ENCODE measurements at regions not wholly inside any gene's neighbourhood (a gene's known extent, or its start where the extent isn't known, plus 50 kb on each side); places are given as distances from the start of the nearest gene placed in this dataset.

DNA sequence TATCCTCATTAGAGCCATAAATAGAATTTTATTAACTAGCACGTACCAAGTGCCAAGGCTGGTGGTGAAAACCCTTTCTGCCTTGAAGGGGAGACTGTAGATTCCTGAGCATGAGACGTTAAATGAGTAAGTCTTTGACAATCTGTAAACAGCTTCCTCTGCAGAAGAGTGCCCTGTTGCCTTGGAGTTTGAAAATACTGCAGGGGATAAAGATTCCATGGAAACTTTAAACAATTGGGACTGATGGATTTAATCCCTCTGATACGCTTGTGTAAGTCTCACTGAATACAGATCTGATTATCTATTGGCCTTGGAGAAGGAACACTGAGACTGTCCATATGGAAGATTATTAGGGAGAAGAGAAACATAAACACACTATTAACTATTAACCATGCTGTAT is 1053.4 kb upstream of the RBFOX1 start:
- DNase-seq (ENCODE audit: low read depth, low spot score): no peak
- Histone ChIP-seq H3K9ac (ENCODE audit: insufficient read length, low read depth) (no peak overlapping the region), H3K4me1 (ENCODE audit: insufficient read depth, insufficient read length) (no peaks in the 10 kb centered on the region), H3K27me3 (ENCODE audit: insufficient read depth, insufficient read length) (no peaks in the 10 kb centered on the region), H3K36me3 (ENCODE audit: insufficient read depth, insufficient read length, low read length) (no peaks in the 10 kb centered on the region), H3K4me3 (ENCODE audit: insufficient read length, low read depth) (no peak overlapping the region), H3K9me3 (ENCODE audit: insufficient read depth, low read length) (no peaks in the 10 kb centered on the region)
- TF ChIP-seq YY1 (IDR thresholded peaks at IDR 0.05; ENCODE audit: insufficient read depth, insufficient read length): no peak
- no peak for TF ChIP-seq ZNF274 (IDR thresholded peaks at IDR 0.05; ENCODE audit: low read depth, low read length)
- TF ChIP-seq SUZ12 (IDR thresholded peaks at IDR 0.05; ENCODE audit: extremely low read depth, insufficient read depth, insufficient read length): no peak

DNA sequence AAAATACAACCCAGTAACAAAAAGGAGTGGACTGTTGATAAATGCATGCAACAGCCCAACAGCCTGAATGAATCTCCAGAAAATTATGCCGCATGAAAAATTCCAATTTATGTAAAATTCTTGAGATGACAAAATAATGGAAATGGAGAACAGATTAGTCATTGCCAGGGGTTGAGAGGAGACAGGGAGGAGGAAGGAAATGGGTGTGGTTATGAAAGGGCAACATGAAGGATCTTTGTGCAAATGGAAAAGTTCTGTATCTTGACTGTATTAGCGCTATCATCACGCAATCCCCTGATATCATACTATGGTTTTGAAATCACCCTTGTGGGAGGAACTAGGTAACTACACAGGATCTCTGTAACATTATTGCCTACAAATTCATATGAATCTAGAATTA is 1058.3 kb upstream of the RBFOX1 start:
- Histone ChIP-seq H3K4me1 (ENCODE audit: insufficient read depth, insufficient read length) (no peaks in the 10 kb centered on the region), H3K36me3 (ENCODE audit: insufficient read depth, insufficient read length, low read length) (no peaks in the 10 kb centered on the region), H3K9me3 (ENCODE audit: insufficient read depth, low read length) (no peaks in the 10 kb centered on the region), H3K27me3 (ENCODE audit: insufficient read depth, insufficient read length) (no peaks in the 10 kb centered on the region), H3K4me3 (ENCODE audit: insufficient read length, low read depth) (no peak overlapping the region), H3K9ac (ENCODE audit: insufficient read length, low read depth) (no peak overlapping the region)
- TF ChIP-seq ZNF274 (IDR thresholded peaks at IDR 0.05; ENCODE audit: low read depth, low read length): no peak
- TF ChIP-seq SUZ12 (IDR thresholded peaks at IDR 0.05; ENCODE audit: extremely low read depth, insufficient read depth, insufficient read length): no peak
- no peak for TF ChIP-seq YY1 (IDR thresholded peaks at IDR 0.05; ENCODE audit: insufficient read depth, insufficient read length)
- no peak for DNase-seq (ENCODE audit: low read depth, low spot score)

DNA sequence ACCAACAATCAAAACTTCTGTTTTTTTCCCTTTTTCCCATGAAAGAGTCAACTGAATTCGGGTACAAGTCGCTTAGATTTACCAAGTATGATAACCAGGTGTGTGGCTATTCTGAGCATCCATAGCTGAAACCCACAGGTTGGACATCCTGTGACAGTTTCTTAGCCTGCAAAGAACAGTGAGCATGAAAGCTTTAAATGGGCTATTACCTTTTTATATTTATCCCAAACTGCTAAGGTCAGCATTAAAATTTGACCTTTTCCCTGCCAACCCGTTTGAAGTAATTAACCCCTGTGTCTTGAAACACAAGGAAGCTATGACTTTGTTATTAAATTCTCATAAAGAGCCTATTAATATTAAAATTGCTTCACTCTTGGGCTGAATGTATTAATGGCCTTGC is 1065.0 kb upstream of the RBFOX1 start:
- Histone ChIP-seq H3K9ac (ENCODE audit: insufficient read length, low read depth) (no peak overlapping the region), H3K4me1 (ENCODE audit: insufficient read depth, insufficient read length) (no peaks in the 10 kb centered on the region), H3K4me3 (ENCODE audit: insufficient read length, low read depth) (no peak overlapping the region), H3K9me3 (ENCODE audit: insufficient read depth, low read length) (no peaks in the 10 kb centered on the region), H3K36me3 (ENCODE audit: insufficient read depth, insufficient read length, low read length) (no peaks in the 10 kb centered on the region), H3K27me3 (ENCODE audit: insufficient read depth, insufficient read length) (no peaks in the 10 kb centered on the region)
- TF ChIP-seq YY1 (IDR thresholded peaks at IDR 0.05; ENCODE audit: insufficient read depth, insufficient read length): no peak
- TF ChIP-seq SUZ12 (IDR thresholded peaks at IDR 0.05; ENCODE audit: extremely low read depth, insufficient read depth, insufficient read length): no peak
- no peak for TF ChIP-seq ZNF274 (IDR thresholded peaks at IDR 0.05; ENCODE audit: low read depth, low read length)
- DNase-seq (ENCODE audit: low read depth, low spot score): no peak

DNA sequence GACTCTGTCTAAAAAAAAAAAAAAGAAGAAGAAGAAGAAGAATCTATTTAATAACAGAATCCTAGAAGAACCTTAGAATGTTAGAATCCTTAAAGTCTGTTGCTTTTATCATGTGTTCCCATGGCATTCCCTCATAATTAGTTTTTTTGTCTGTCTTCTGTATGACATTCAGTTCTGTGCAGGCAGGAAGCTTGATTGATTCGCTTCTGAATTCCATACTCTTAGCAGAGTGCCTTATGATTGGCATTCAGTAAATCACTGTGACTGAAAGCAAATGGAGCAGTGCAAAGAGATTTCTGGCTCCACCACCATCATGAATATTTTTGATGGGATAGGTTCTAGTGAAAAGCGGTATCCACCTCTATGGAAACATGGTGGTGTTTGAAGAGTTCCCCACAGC is 1065.9 kb upstream of the RBFOX1 start:
- Histone ChIP-seq H3K27me3 (ENCODE audit: insufficient read depth, insufficient read length) (no peaks in the 10 kb centered on the region), H3K4me1 (ENCODE audit: insufficient read depth, insufficient read length) (no peaks in the 10 kb centered on the region), H3K9me3 (ENCODE audit: insufficient read depth, low read length) (no peaks in the 10 kb centered on the region), H3K9ac (ENCODE audit: insufficient read length, low read depth) (no peak overlapping the region), H3K36me3 (ENCODE audit: insufficient read depth, insufficient read length, low read length) (no peaks in the 10 kb centered on the region), H3K4me3 (ENCODE audit: insufficient read length, low read depth) (no peak overlapping the region)
- TF ChIP-seq SUZ12 (IDR thresholded peaks at IDR 0.05; ENCODE audit: extremely low read depth, insufficient read depth, insufficient read length): no peak
- no peak for TF ChIP-seq ZNF274 (IDR thresholded peaks at IDR 0.05; ENCODE audit: low read depth, low read length)
- no peak for TF ChIP-seq YY1 (IDR thresholded peaks at IDR 0.05; ENCODE audit: insufficient read depth, insufficient read length)
- DNase-seq (ENCODE audit: low read depth, low spot score): no peak

DNA sequence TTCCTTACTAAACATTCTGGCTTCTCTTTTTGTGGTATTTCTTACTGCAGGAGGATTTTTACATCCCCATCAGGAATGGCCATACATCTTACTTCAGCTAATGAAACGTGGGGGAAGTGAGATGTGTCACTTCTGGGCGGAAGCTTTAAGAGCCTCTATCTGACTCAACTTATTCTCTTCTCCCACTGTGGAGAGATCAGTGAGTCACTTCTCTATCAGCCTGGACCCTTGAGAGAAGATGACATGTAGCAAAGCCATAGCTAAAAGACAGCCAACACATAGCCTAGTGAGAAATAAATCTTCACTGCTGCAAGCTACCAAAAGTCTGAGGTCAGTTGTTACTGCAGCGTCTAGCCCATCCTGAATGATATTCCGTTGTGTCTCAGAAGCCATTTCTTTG is 1066.7 kb upstream of the RBFOX1 start:
- no peaks in the 10 kb centered on the region for H3K36me3 ChIP-seq (ENCODE audit: insufficient read depth, insufficient read length, low read length)
- no peak overlapping the region for H3K4me3 ChIP-seq (ENCODE audit: insufficient read length, low read depth)
- TF ChIP-seq SUZ12 (IDR thresholded peaks at IDR 0.05; ENCODE audit: extremely low read depth, insufficient read depth, insufficient read length): no peak
- TF ChIP-seq YY1 (IDR thresholded peaks at IDR 0.05; ENCODE audit: insufficient read depth, insufficient read length): no peak
- TF ChIP-seq ZNF274 (IDR thresholded peaks at IDR 0.05; ENCODE audit: low read depth, low read length): no peak
- H3K27me3 ChIP-seq (ENCODE audit: insufficient read depth, insufficient read length): no peaks in the 10 kb centered on the region
- H3K4me1 ChIP-seq (ENCODE audit: insufficient read depth, insufficient read length): no peaks in the 10 kb centered on the region
- no peaks in the 10 kb centered on the region for H3K9me3 ChIP-seq (ENCODE audit: insufficient read depth, low read length)
- DNase-seq (ENCODE audit: low read depth, low spot score): no peak
- no peak overlapping the region for H3K9ac ChIP-seq (ENCODE audit: insufficient read length, low read depth)

DNA sequence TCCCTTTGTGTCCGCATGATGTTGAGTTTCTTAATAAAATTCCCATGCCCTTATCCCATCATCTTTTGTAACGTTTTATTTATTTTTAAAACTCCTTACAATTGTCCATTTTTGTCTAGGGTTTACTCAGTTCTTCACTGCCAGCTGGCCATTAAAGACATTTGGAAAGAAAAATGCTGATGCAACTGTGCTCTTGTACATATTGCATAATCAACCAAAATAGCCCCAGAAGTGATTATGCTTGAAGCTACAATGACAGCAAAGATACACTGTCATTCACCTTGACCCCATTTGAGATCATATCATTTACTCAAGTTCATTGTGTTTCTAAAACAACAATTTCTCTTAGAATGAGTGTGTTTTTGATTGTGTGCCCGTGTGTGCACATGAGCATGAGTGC is 1074.6 kb upstream of the RBFOX1 start:
- Histone ChIP-seq H3K36me3 (ENCODE audit: insufficient read depth, insufficient read length, low read length) (no peaks in the 10 kb centered on the region), H3K9ac (ENCODE audit: insufficient read length, low read depth) (no peak overlapping the region), H3K27me3 (ENCODE audit: insufficient read depth, insufficient read length) (no peaks in the 10 kb centered on the region), H3K4me1 (ENCODE audit: insufficient read depth, insufficient read length) (no peaks in the 10 kb centered on the region), H3K9me3 (ENCODE audit: insufficient read depth, low read length) (no peaks in the 10 kb centered on the region), H3K4me3 (ENCODE audit: insufficient read length, low read depth) (no peak overlapping the region)
- no peak for DNase-seq (ENCODE audit: low read depth, low spot score)
- TF ChIP-seq YY1 (IDR thresholded peaks at IDR 0.05; ENCODE audit: insufficient read depth, insufficient read length) (no peak), SUZ12 (IDR thresholded peaks at IDR 0.05; ENCODE audit: extremely low read depth, insufficient read depth, insufficient read length) (no peak), ZNF274 (IDR thresholded peaks at IDR 0.05; ENCODE audit: low read depth, low read length) (no peak)

DNA sequence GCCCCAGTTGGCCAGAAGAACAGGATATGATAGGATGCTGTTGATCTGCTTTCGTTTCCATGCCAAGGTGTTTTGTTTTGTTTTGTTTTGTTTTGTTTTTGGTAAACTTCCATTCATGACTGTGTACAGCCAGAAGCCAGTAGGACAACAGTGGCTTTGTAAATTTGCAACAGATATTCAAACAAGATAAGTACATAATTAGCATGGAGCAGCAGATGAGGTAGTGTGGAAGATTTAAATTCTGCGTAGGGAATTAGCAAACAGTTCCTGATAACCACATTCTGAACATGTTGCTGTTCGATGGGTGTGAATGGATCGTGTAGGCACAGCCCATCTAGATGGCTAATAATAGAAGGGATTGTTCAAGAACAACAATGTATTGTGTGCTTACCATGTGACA is 1080.1 kb upstream of the RBFOX1 start:
- DNase-seq (ENCODE audit: low read depth, low spot score): no peak
- Histone ChIP-seq H3K9ac (ENCODE audit: insufficient read length, low read depth) (no peak overlapping the region), H3K36me3 (ENCODE audit: insufficient read depth, insufficient read length, low read length) (no peaks in the 10 kb centered on the region), H3K9me3 (ENCODE audit: insufficient read depth, low read length) (no peaks in the 10 kb centered on the region), H3K4me3 (ENCODE audit: insufficient read length, low read depth) (no peak overlapping the region), H3K4me1 (ENCODE audit: insufficient read depth, insufficient read length) (no peaks in the 10 kb centered on the region), H3K27me3 (ENCODE audit: insufficient read depth, insufficient read length) (no peaks in the 10 kb centered on the region)
- TF ChIP-seq SUZ12 (IDR thresholded peaks at IDR 0.05; ENCODE audit: extremely low read depth, insufficient read depth, insufficient read length) (no peak), YY1 (IDR thresholded peaks at IDR 0.05; ENCODE audit: insufficient read depth, insufficient read length) (no peak), ZNF274 (IDR thresholded peaks at IDR 0.05; ENCODE audit: low read depth, low read length) (no peak)

DNA sequence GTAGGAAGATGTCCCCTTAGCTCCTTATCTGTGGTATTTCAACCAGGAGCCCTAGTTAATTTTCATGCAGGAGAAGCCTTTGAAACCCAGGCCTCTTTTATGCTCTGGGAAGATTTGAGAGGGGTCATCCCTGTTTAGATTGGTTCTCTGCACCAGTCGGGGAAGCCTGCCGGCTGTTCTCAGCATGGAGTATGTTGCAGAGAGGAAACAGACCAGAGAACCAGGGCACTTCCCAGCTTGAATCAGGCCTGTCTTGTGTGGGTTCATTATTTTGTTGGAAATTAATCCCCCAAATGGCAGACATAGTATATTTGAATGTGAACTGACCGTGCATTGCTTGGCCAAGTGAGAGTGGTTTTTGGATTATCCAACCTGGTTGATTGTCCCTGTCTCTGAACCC is 1082.1 kb upstream of the RBFOX1 start:
- Histone ChIP-seq H3K4me3 (ENCODE audit: insufficient read length, low read depth) (no peak overlapping the region), H3K9ac (ENCODE audit: insufficient read length, low read depth) (no peak overlapping the region), H3K27me3 (ENCODE audit: insufficient read depth, insufficient read length) (no peaks in the 10 kb centered on the region), H3K36me3 (ENCODE audit: insufficient read depth, insufficient read length, low read length) (no peaks in the 10 kb centered on the region), H3K4me1 (ENCODE audit: insufficient read depth, insufficient read length) (no peaks in the 10 kb centered on the region), H3K9me3 (ENCODE audit: insufficient read depth, low read length) (no peaks in the 10 kb centered on the region)
- TF ChIP-seq SUZ12 (IDR thresholded peaks at IDR 0.05; ENCODE audit: extremely low read depth, insufficient read depth, insufficient read length) (no peak), YY1 (IDR thresholded peaks at IDR 0.05; ENCODE audit: insufficient read depth, insufficient read length) (no peak), ZNF274 (IDR thresholded peaks at IDR 0.05; ENCODE audit: low read depth, low read length) (no peak)
- DNase-seq (ENCODE audit: low read depth, low spot score): no peak
